ENCODE measurements at regions not wholly inside any gene's neighbourhood (a gene's known extent, or its start where the extent isn't known, plus 50 kb on each side); places are given as distances from the start of the nearest gene placed in this dataset.

DNA sequence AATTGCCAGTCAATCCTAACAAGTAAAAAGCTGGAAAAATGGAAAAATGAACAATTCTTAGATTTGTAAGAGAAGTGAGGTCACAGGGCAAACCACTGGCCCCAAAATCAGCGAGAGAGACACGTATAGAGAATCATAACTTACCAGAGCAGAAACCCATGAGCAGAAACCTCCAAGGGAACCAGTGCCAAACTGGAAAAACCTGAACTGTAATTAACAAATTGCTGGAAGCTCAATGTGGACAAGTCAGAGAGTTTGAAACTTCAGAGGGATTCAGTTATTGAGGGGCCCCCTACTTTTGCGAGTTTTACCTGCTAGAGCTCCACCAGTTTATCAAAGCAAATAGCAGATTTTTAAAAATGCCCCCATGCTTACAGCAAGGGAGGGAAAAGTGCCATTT, 119.0 kb downstream of the C7orf25 start:
- DNase-seq (ENCODE audit: low read depth), result no peak
- no peak for TF ChIP-seq CTCF (IDR thresholded peaks at IDR 0.05; ENCODE audit: low read depth, low read length, missing control alignments)

DNA sequence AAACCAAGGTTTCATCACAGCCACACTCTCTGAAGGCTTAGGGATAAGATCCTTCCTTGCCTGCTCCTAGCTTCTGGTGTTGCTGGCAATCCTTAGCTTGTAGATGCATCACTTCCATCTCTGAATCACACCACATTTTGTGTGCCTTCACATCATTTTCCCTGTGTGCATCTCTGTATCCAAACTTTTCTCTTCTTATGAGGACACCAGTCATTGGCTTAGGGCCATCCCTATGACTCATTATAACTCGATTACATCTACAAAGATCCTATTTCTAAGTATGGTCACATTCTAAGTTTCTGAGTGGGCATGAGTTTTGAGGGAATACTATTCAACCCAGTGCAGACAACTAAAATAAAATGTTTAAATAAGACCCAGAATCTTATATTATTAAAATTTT, 121.7 kb downstream of the C7orf25 start:
- H3K4me3 ChIP-seq (ENCODE audit: low read depth, low read length), result no peak overlapping the region
- no peak for DNase-seq (ENCODE audit: low read depth)
- TF ChIP-seq CTCF (IDR thresholded peaks at IDR 0.05; ENCODE audit: low read depth, low read length, missing control alignments), result no peak

More for the DNA sequence above, 119.0 kb downstream of the C7orf25 start:
- no peak overlapping the region for H3K4me3 ChIP-seq (ENCODE audit: low read depth, low read length)

GRCh38 chr7:42774436-42774835, 137.4 kb downstream of the C7orf25 start:
- DNase-seq (ENCODE audit: low read depth), result no peak
- no peak for TF ChIP-seq CTCF (IDR thresholded peaks at IDR 0.05; ENCODE audit: low read depth, low read length, missing control alignments)
- H3K4me3 ChIP-seq (ENCODE audit: low read depth, low read length), result no peak overlapping the region

- no peak for TF ChIP-seq CTCF (IDR thresholded peaks at IDR 0.05; ENCODE audit: low read depth, low read length, missing control alignments)
- no peak for DNase-seq (ENCODE audit: low read depth)
- H3K4me3 ChIP-seq (ENCODE audit: low read depth, low read length), result no peak overlapping the region
Observed at GRCh38 chr7:42770114-42770513, 141.8 kb downstream of the C7orf25 start.

GRCh38 chr7:42768045-42768444, 143.8 kb downstream of the C7orf25 start:
- no peak for TF ChIP-seq CTCF (IDR thresholded peaks at IDR 0.05; ENCODE audit: low read depth, low read length, missing control alignments)
- DNase-seq (ENCODE audit: low read depth), result no peak
- no peak overlapping the region for H3K4me3 ChIP-seq (ENCODE audit: low read depth, low read length)

DNA sequence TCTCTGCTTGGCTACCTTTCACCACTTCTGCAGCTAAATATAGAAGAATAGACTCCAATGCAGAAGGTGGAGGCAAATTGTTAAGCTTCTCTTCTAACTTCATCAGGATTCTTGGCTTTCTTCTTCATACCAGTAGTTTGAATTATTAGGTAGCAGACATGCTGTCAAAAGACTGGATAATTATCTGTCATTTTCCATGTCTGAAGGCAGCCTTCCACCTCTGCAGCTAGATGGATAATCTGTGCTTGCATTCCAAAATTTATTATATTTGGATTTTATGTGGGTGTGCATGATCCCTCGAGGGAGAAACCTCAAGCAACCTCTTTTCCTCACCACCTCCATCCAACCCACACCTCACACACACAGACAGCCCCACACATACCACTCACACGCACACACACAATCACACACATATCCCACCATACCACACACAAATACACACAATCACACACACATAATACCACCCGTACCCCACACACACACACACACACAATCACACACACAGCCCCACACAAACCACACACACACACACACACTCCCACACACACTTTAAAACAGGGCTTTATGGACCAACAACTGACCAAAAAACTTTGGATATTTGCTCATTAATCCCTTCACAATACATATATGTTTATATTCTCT, 145.0 kb downstream of the C7orf25 start:
- no peak for TF ChIP-seq CTCF (IDR thresholded peaks at IDR 0.05; ENCODE audit: low read depth, low read length, missing control alignments)
- H3K4me3 ChIP-seq (ENCODE audit: low read depth, low read length), result no peak overlapping the region
- no peak for DNase-seq (ENCODE audit: low read depth)

GRCh38 chr7:42765931-42766330, 145.9 kb downstream of the C7orf25 start:
- DNase-seq (ENCODE audit: low read depth), result no peak
- TF ChIP-seq CTCF (IDR thresholded peaks at IDR 0.05; ENCODE audit: low read depth, low read length, missing control alignments), result no peak
- H3K4me3 ChIP-seq (ENCODE audit: low read depth, low read length), result no peak overlapping the region

Data from GM12864 (cell line).